NCI-H2107 treated with DMSO at 0.1 percent for 48 hours (cell line): ENCODE measurements at regions not wholly inside any gene's neighbourhood (a gene's known extent, or its start where the extent isn't known, plus 50 kb on each side); places are given as distances from the start of the nearest gene placed in this dataset.
"Not testable (repeated sequence)": the region's sequence is repeated elsewhere in the genome, so short reads cannot be mapped to it uniquely, and the experiment has no call there.

Experiments used
- DNase-seq: peaks from one replicate; lab custom pipeline; 2025; ENCODE audit not compliant: unreplicated experiment; lab: John Stamatoyannopoulos, UW

- no peak for DNase-seq
Observed at GRCh38 chr20:48008850-48009515, 223.7 kb upstream of the SULF2 start.

DNA sequence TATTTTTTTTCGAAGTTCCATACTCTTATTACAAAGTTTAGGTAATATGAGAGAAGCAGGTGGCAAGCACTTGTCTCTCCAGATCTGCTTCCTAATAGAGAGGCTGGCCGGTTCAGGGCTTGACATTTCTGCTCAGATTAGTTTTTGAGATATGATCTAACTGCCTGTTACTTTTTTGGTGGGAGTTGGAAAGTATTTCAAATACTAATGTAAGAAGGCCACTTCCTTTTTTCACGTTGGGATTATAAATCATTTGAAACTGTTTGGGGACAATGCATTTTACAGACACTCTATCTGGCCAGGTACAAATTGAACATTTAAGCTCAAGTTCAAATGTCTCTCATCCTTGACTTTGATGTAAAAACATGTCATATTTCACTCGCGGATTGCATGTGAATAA, 222.1 kb upstream of the SULF2 start:
- no peak for DNase-seq

GRCh38 chr20:48006036-48006833, 221.0 kb upstream of the SULF2 start:
- no peak for DNase-seq

- DNase-seq: no peak
Observed at GRCh38 chr20:48003021-48003420, 217.7 kb upstream of the SULF2 start.

DNA sequence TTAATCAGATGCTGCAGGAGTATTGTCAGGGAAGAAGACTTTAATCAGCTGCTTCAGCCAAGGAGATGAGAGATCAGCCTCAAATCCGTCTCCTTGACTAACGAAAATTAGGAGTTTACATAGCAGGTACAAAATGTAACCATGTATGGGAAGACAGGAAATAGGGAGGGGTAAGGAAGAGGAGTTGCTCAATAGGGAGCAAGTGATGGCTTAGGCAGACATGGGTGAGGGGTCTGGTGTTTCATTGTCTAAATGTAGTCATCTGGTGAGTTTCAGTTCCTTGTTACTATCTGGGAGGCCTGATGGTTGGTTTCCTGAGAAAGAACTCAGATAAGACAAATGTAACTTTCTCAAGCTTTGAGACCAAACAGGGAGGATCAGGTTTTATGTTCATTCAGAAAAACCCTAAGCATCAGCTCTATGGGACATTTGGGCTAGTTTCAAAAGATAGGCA, 217.3 kb upstream of the SULF2 start:
- DNase-seq: no peak

- no peak for DNase-seq
Observed at GRCh38 chr20:47999166-47999565, 213.9 kb upstream of the SULF2 start.

- no peak for DNase-seq
Observed at GRCh38 chr20:47998736-47999135, 213.5 kb upstream of the SULF2 start.

- no peak for DNase-seq
Observed at GRCh38 chr20:47995661-47996060, 210.4 kb upstream of the SULF2 start.

DNA sequence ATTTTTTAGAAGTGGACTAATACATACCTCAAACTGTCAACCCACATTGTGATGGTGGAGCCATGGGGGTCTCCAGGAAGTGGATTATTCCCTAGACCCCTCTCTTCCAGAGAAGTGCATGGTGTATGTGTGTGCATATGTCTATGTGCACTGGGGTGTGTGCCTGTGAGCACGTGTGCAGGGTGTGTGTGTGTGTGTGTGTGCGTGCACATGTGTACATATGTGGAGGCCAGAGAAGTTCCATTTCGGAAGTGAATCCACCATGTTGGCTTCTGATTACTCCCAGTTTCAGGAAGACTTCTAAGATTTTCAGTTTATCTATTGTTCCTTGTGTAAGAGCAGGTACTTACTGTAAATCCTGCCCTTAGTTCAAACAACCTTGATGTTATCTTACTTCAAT, 208.5 kb upstream of the SULF2 start:
- no peak for DNase-seq

GRCh38 chr20:47993035-47993755, 207.9 kb upstream of the SULF2 start:
- no peak for DNase-seq

GRCh38 chr20:47991875-47992488, 206.7 kb upstream of the SULF2 start:
- DNase-seq: no peak

GRCh38 chr20:47990507-47991150, 205.3 kb upstream of the SULF2 start:
- DNase-seq: no peak

DNA sequence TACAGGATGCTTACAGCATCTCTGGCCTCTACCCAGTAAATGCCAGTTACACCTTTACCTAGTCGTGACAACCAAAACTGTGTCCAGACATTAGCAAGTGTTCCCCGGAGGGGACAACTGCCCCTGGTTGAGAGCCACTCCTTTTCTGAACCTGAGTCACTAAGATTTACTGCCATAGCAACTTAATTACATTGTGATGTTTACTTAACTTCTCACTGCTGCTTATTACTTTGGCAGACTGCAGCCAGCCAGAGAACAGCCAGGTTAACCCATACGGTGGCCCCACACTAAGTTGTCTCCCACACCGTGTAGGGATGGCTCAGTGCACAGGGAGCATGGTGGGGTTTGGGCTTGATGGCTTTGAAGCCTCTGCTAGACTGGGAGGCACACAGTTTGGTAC, 204.7 kb upstream of the SULF2 start:
- no peak for DNase-seq

- no peak for DNase-seq
Observed at GRCh38 chr20:47988676-47989075, 203.4 kb upstream of the SULF2 start.

DNA sequence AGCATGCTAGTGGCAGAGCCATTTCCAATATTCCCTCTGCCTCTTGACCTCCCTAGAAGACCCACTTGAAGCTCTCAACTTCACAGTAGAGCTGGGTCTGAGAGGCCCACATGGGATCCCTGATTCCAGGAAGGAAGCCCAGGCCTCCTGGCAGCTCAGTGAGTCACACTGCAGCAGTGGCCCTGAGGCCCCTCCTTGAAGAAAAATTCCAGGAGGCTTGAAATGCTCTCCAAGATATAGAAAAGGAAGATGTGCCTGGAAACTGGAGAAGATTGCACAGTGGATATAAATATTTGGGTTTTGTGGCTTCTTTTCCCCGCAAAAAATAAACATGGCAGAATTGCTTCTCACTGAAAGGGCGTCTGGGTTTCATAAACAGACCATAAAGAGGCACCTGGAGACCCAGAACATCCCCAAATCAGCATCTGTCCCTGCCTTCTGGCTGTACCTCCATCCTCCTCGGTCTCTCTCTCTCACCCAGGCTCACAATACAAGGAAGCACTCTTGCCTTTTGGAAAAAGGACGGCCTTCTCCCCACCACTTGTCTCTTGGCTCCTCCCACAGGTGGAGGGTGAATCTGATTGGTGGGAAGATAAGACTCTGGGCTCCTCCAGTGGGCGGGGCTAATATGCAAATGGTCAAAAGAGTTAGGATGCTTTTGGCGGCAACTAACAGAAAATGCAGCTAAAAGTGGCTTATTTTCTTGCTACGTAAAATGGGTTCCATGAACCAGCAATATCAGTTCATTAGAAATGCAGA, 200.0 kb upstream of the SULF2 start:
- DNase-seq: no peak

DNA sequence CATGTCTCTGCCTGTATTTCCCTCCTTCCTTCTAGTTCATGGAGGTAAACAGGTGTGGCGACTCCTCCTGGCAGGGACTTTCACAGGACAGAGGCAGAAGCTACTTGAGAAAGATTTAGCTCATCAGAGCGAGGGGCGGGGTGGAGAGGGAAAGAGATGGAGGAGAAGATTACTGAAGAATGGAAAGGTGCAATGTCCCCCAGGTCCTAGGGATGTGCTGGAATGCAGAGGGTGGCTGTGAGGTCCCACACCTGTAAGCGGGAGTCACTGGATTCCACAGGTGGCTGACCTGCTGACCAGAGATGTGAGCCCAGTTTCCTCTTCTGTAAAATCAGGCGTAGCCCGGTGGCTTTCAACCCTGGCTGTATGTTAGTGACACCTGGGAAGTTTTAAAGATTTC, 199.2 kb upstream of the SULF2 start:
- no peak for DNase-seq

- DNase-seq: not testable (repeated sequence)
Observed at GRCh38 chr20:47983642-47984041, 198.4 kb upstream of the SULF2 start.

- no peak for DNase-seq
Observed at GRCh38 chr20:47982574-47983360, 197.5 kb upstream of the SULF2 start.

GRCh38 chr20:47981222-47981621, 195.9 kb upstream of the SULF2 start:
- no peak for DNase-seq
